ENCODE measurements at regions not wholly inside any gene's neighbourhood (a gene's known extent, or its start where the extent isn't known, plus 50 kb on each side); places are given as distances from the start of the nearest gene placed in this dataset.

GRCh38 chr2:44881856-44882255 lies 59.6 kb upstream of the SIX3 start:
- H3K36me3 ChIP-seq (replicated peaks in 1 of 2; ENCODE audit: control extremely low read depth in 1 of 2, control insufficient read depth in 1 of 2, extremely low read depth in 1 of 2, insufficient read depth in 2 of 2, low read length in 1 of 2): no peaks in the 10 kb centered on the region
- H3K9me3 ChIP-seq (ENCODE audit: control extremely low read depth in 1 of 3, control insufficient read depth in 2 of 3, insufficient read depth in 1 of 3, low read length in 2 of 3): peaks cover 0 to 3% (median 0%) of the 10 kb centered on the region in 3 donors
- intact Hi-C loops (cut with micrococcal nuclease): no loop called here
- Mint-ChIP-seq H3K4me3 (no peak overlapping the region), H3K9me3 (ENCODE audit: insufficient read depth) (no peaks in the 10 kb centered on the region), H3K27me3 (peaks cover 32% of the 10 kb centered on the region), H3K4me1 (no peaks in the 10 kb centered on the region), H3K27ac (no peak overlapping the region)
- no peak overlapping the region for H3K4me3 ChIP-seq (ENCODE audit: control extremely low read depth in 1 of 5, extremely low read depth in 1 of 5, insufficient read depth in 1 of 5, low read depth in 2 of 5, low read length in 4 of 5)
- ATAC-seq (ENCODE audit: low read depth) (no peak), DNase-seq (no peak)
- no peaks in the 10 kb centered on the region for H3K79me2 ChIP-seq (ENCODE audit: control insufficient read depth, insufficient read depth, low read length)
- no peak overlapping the region for H3K4me2 ChIP-seq (replicated peaks; ENCODE audit: low read depth, low read length, poor library complexity, severe bottlenecking)
- no peaks in the 10 kb centered on the region for H3K4me1 ChIP-seq (ENCODE audit: control insufficient read depth in 2 of 2, insufficient read depth in 2 of 2, low read length in 2 of 2)
- no peak overlapping the region for H3K9ac ChIP-seq (ENCODE audit: low read length)
- no peaks in the 10 kb centered on the region for H4K20me1 ChIP-seq (ENCODE audit: control insufficient read depth, insufficient read depth, low read length, poor library complexity, severe bottlenecking)
- TF ChIP-seq CTCF (IDR thresholded peaks at IDR 0.05) (no peak), EZH2 (IDR thresholded peaks at IDR 0.05; ENCODE audit: borderline replicate concordance, insufficient read depth, low read depth, low read length, poor library complexity, severe bottlenecking) (no peak)
- no peak overlapping the region for H3K27ac ChIP-seq (ENCODE audit: low read length in 2 of 2)
- ChIA-PET POLR2A (no interaction called here), CTCF (interaction anchor here (0.6 kb wide), 1 partner anchor 639 kb away, joined by 3 read pairs; no protein-coding TSS in a partner anchor)
- peaks cover 0 to 10% (median 8%) of the 10 kb centered on the region in 4 experiments for H3K27me3 ChIP-seq (replicated peaks in 1 of 4; ENCODE audit: control extremely low read depth in 1 of 4, control insufficient read depth in 3 of 4, insufficient read depth in 4 of 4, low read length in 3 of 4)
- H2AFZ ChIP-seq (ENCODE audit: insufficient read depth, low read depth, low read length, poor library complexity, severe bottlenecking): no peak overlapping the region

GRCh38 chr2:44883356-44883755 lies 58.1 kb upstream of the SIX3 start:
- intact Hi-C loops (cut with micrococcal nuclease): no loop called here
- Mint-ChIP-seq H3K27me3 (peaks cover 29% of the 10 kb centered on the region), H3K9me3 (ENCODE audit: insufficient read depth) (no peaks in the 10 kb centered on the region), H3K4me1 (no peaks in the 10 kb centered on the region), H3K4me3 (no peak overlapping the region), H3K27ac (no peak overlapping the region)
- Histone ChIP-seq H3K9me3 (ENCODE audit: control extremely low read depth in 1 of 3, control insufficient read depth in 2 of 3, insufficient read depth in 1 of 3, low read length in 2 of 3) (peaks cover 0 to 3% (median 0%) of the 10 kb centered on the region in 3 donors), H4K20me1 (ENCODE audit: control insufficient read depth, insufficient read depth, low read length, poor library complexity, severe bottlenecking) (no peaks in the 10 kb centered on the region), H3K4me1 (ENCODE audit: control insufficient read depth in 2 of 2, insufficient read depth in 2 of 2, low read length in 2 of 2) (no peaks in the 10 kb centered on the region), H2AFZ (ENCODE audit: insufficient read depth, low read depth, low read length, poor library complexity, severe bottlenecking) (no peak overlapping the region), H3K27me3 (replicated peaks in 1 of 4; ENCODE audit: control extremely low read depth in 1 of 4, control insufficient read depth in 3 of 4, insufficient read depth in 4 of 4, low read length in 3 of 4) (peaks cover 0 to 12% (median 9%) of the 10 kb centered on the region in 4 experiments), H3K27ac (ENCODE audit: low read length in 2 of 2) (no peak overlapping the region), H3K4me2 (replicated peaks; ENCODE audit: low read depth, low read length, poor library complexity, severe bottlenecking) (no peak overlapping the region), H3K9ac (ENCODE audit: low read length) (no peak overlapping the region), H3K4me3 (ENCODE audit: control extremely low read depth in 1 of 5, extremely low read depth in 1 of 5, insufficient read depth in 1 of 5, low read depth in 2 of 5, low read length in 4 of 5) (no peak overlapping the region), H3K79me2 (ENCODE audit: control insufficient read depth, insufficient read depth, low read length) (no peaks in the 10 kb centered on the region), H3K36me3 (replicated peaks in 1 of 2; ENCODE audit: control extremely low read depth in 1 of 2, control insufficient read depth in 1 of 2, extremely low read depth in 1 of 2, insufficient read depth in 2 of 2, low read length in 1 of 2) (no peaks in the 10 kb centered on the region)
- ChIA-PET POLR2A (no interaction called here), CTCF (interaction anchor here (0.7 kb wide), 1 partner anchor 75 kb away, joined by 3 read pairs; no protein-coding TSS in a partner anchor)
- TF ChIP-seq EZH2 (IDR thresholded peaks at IDR 0.05; ENCODE audit: borderline replicate concordance, insufficient read depth, low read depth, low read length, poor library complexity, severe bottlenecking) (no peak), CTCF (IDR thresholded peaks at IDR 0.05) (no peak)
- ATAC-seq (ENCODE audit: low read depth): no peak
- no peak for DNase-seq
- 91% methylated on average over 3 of the region's 4 CpGs for WGBS (ENCODE audit: insufficient coverage)

Measured in B cell (primary cell).